H1 (cell line): ENCODE measurements at regions not wholly inside any gene's neighbourhood (a gene's known extent, or its start where the extent isn't known, plus 50 kb on each side); places are given as distances from the start of the nearest gene placed in this dataset.

Source experiments
- CTCF ChIA-PET: fragments of 300-600 bp; sonication (Branson Sonifier 250); formaldehyde crosslinking; loops from one replicate; lab custom pipeline; 2021; ENCODE audit not compliant: partially characterized antibody; lab: Charles Lee
- POLR2A ChIA-PET: fragments of 300-600 bp; sonication (Branson Sonifier 250); formaldehyde crosslinking; loops from one replicate; lab custom pipeline; 2021; ENCODE audit warnings: inconsistent platforms; ENCODE audit not compliant: partially characterized antibody; lab: Charles Lee
- DNase-seq, 2 experiments: peaks; one replicate each; pipeline versions ENCODE4 v3.0.0 to v3.0.0-alpha.2; 2010 to 2022; ENCODE audit warnings: low spot score in 2 of 2, low read depth in 1 of 2, mixed read lengths in 1 of 2
- FAIRE-seq: peaks from 2 replicates; lab custom pipeline; 2011; peaks lifted over from hg19 to GRCh38; lab: Jason Lieb, UNC
- H2AFZ ChIP-seq: 2 replicates; pipeline ENCODE4 v1.8.1; 2012; ENCODE audit warnings: low read length, inconsistent platforms
- H2AK5ac ChIP-seq: 2 replicates; pipeline ENCODE4 v1.6.1; 2013; ENCODE audit warnings: low read depth, low read length
- H2BK120ac ChIP-seq: replicated peaks from 2 replicates; pipeline ENCODE3; 2013; ENCODE audit warnings: low read depth, low read length, inconsistent platforms
- H2BK12ac ChIP-seq: 2 replicates; pipeline ENCODE4 v1.6.1; 2013; ENCODE audit warnings: low read depth, low read length
- H2BK15ac ChIP-seq: 2 replicates; pipeline ENCODE4 v1.6.1; 2013; ENCODE audit warnings: low read length
- H2BK20ac ChIP-seq: 2 replicates; pipeline ENCODE4 v1.6.1; 2013; ENCODE audit warnings: low read length
- H2BK5ac ChIP-seq: 2 replicates; pipeline ENCODE4 v1.6.1; 2013; ENCODE audit warnings: low read depth, low read length
- H3K14ac ChIP-seq: 2 replicates; pipeline ENCODE4 v1.6.1; 2013; ENCODE audit warnings: inconsistent platforms; ENCODE audit not compliant: insufficient read length
- H3K18ac ChIP-seq: 2 replicates; pipeline ENCODE4 v1.6.1; 2013; ENCODE audit warnings: low read length; ENCODE audit errors: extremely low read depth
- H3K23ac ChIP-seq: 2 replicates; pipeline ENCODE4 v1.6.1; 2013; ENCODE audit warnings: inconsistent platforms; ENCODE audit not compliant: insufficient read length
- H3K23me2 ChIP-seq: 2 replicates; pipeline ENCODE4 v1.6.1; 2013; ENCODE audit warnings: low read depth, low read length
- H3K27ac ChIP-seq: 2 replicates; pipeline ENCODE4 v1.6.1; 2011; ENCODE audit warnings: low read depth, low read length, inconsistent platforms
- H3K27me3 ChIP-seq, 4 experiments: replicated peaks in 1 of 4; 1 replicate in 1 of 4; 2 replicates in 3 of 4; pipeline versions ENCODE4 v1.6.1 to v1.8.1; 2011 to 2013; ENCODE audit warnings: low read length in 3 of 4, mild to moderate bottlenecking in 3 of 4, inconsistent platforms in 2 of 4, mixed read lengths in 2 of 4, moderate library complexity in 1 of 4; ENCODE audit not compliant: control insufficient read depth in 3 of 4, insufficient read depth in 3 of 4; ENCODE audit errors: extremely low read depth in 1 of 4
- H3K36me3 ChIP-seq, 4 experiments: 2 replicates each; pipeline versions ENCODE4 v1.6.1 to v1.8.1; 2011 to 2013; ENCODE audit warnings: mild to moderate bottlenecking in 4 of 4, low read length in 3 of 4, moderate library complexity in 2 of 4, control low read depth in 1 of 4, inconsistent platforms in 1 of 4; ENCODE audit not compliant: insufficient read depth in 4 of 4, control insufficient read depth in 2 of 4
- H3K4ac ChIP-seq: replicated peaks from 2 replicates; pipeline ENCODE3; 2013; ENCODE audit warnings: low read length, low read depth, mixed read lengths, inconsistent platforms; ENCODE audit not compliant: insufficient read length
- H3K4me1 ChIP-seq, 4 experiments: replicated peaks in 1 of 4; 1 replicate in 1 of 4; 2 replicates in 3 of 4; pipeline versions ENCODE4 v1.6.1 to v1.8.1; 2011 to 2013; ENCODE audit warnings: low read length in 3 of 4, inconsistent platforms in 2 of 4, mixed read lengths in 1 of 4; ENCODE audit not compliant: insufficient read depth in 4 of 4, control insufficient read depth in 3 of 4
- H3K4me2 ChIP-seq, 2 experiments: 2 replicates each; pipeline versions ENCODE4 v1.6.1 to v1.8.1; 2011 to 2013; ENCODE audit warnings: low read depth in 2 of 2, low read length in 2 of 2, control low read depth in 1 of 2, inconsistent platforms in 1 of 2, mild to moderate bottlenecking in 1 of 2; ENCODE audit not compliant: insufficient read depth in 1 of 2
- H3K4me3 ChIP-seq, 4 experiments: fragments of 200-600, 300-600 bp in 1 of 4; sonication (generic), shearing (Covaris generic), sonication (Bioruptor Twin) in 1 of 4; 2 replicates each; pipeline versions ENCODE4 v1.5.1 to v1.8.1; 2011 to 2016; ENCODE audit warnings: low read length in 4 of 4, low read depth in 3 of 4, control low read depth in 2 of 4, inconsistent platforms in 2 of 4, mild to moderate bottlenecking in 2 of 4, mixed read lengths in 1 of 4, moderate library complexity in 1 of 4; ENCODE audit not compliant: insufficient read depth in 2 of 4; ENCODE audit errors: extremely low read depth in 1 of 4
- H3K56ac ChIP-seq: replicated peaks from 2 replicates; pipeline ENCODE3; 2013; ENCODE audit warnings: low read depth, mild to moderate bottlenecking, mixed read lengths, low read length, inconsistent platforms; ENCODE audit not compliant: insufficient read length
- H3K79me1 ChIP-seq: 2 replicates; pipeline ENCODE4 v1.6.1; 2013; ENCODE audit warnings: low read depth, low read length, control low read depth
- H3K79me2 ChIP-seq, 2 experiments: 2 replicates each; pipeline versions ENCODE4 v1.6.1 to v1.8.1; 2012 to 2013; ENCODE audit warnings: low read length in 2 of 2, mild to moderate bottlenecking in 2 of 2, inconsistent platforms in 1 of 2; ENCODE audit not compliant: insufficient read depth in 2 of 2, control insufficient read depth in 1 of 2
- H3K9ac ChIP-seq, 4 experiments: replicated peaks in 1 of 4; 1 replicate in 1 of 4; 2 replicates in 3 of 4; pipeline versions ENCODE4 v1.6.1 to v1.8.1; 2011 to 2013; ENCODE audit warnings: low read depth in 3 of 4, low read length in 3 of 4, control low read depth in 2 of 4, mild to moderate bottlenecking in 2 of 4, moderate library complexity in 2 of 4, inconsistent platforms in 1 of 4; ENCODE audit errors: extremely low read depth in 1 of 4
- H3K9me3 ChIP-seq, 2 experiments: 2 replicates each; pipeline versions ENCODE4 v1.6.1 to v1.8.1; 2012 to 2013; ENCODE audit warnings: mild to moderate bottlenecking in 2 of 2, moderate library complexity in 2 of 2, control low read depth in 1 of 2, inconsistent platforms in 1 of 2, low read depth in 1 of 2, low read length in 1 of 2, mixed read lengths in 1 of 2; ENCODE audit not compliant: insufficient read depth in 2 of 2
- H4K20me1 ChIP-seq, 2 experiments: replicated peaks in 1 of 2; 2 replicates each; pipeline versions ENCODE3 to v1.8.1; 2011 to 2013; ENCODE audit warnings: inconsistent platforms in 2 of 2, low read length in 2 of 2, mild to moderate bottlenecking in 1 of 2; ENCODE audit not compliant: insufficient read depth in 2 of 2, control insufficient read depth in 1 of 2
- H4K5ac ChIP-seq: 2 replicates; pipeline ENCODE4 v1.6.1; 2013; ENCODE audit warnings: low read length, low read depth, mixed read lengths, inconsistent platforms; ENCODE audit not compliant: insufficient read length
- H4K8ac ChIP-seq: 2 replicates; pipeline ENCODE4 v1.8.0; 2013; ENCODE audit warnings: mild to moderate bottlenecking, moderate library complexity, low read length, inconsistent platforms; ENCODE audit not compliant: insufficient read depth; ENCODE audit errors: extremely low read depth
- H4K91ac ChIP-seq: replicated peaks from 2 replicates; pipeline ENCODE3; 2013; ENCODE audit warnings: low read length, mixed read lengths, inconsistent platforms; ENCODE audit not compliant: insufficient read length
- BRCA1 ChIP-seq: IDR thresholded peaks from 2 replicates; pipeline ENCODE4 v1.6.1; 2012; ENCODE audit warnings: low read depth, low read length, improper control_type of control experiment
- CBX5 ChIP-seq: fragments of 300-800, 300-1000 bp; sonication (generic); IDR thresholded peaks from 2 replicates; pipeline ENCODE4 v1.7.1; 2016; ENCODE audit warnings: antibody characterized with exemption, low read length, low read depth
- CBX8 ChIP-seq: fragments of 300-800, 300-1000 bp; sonication (generic); IDR thresholded peaks from 2 replicates; pipeline ENCODE4 v1.7.1; 2016; ENCODE audit warnings: low read depth, low read length, borderline replicate concordance
- CHD1 ChIP-seq: IDR thresholded peaks from 2 replicates; pipeline ENCODE4 v1.6.1; 2012; ENCODE audit warnings: low read depth, low read length, improper control_type of control experiment
- CHD2 ChIP-seq: IDR thresholded peaks from 2 replicates; pipeline ENCODE4 v1.6.1; 2012; ENCODE audit warnings: low read length, improper control_type of control experiment
- CREB1 ChIP-seq: IDR thresholded peaks from 2 replicates; pipeline ENCODE4 v1.6.1; 2012; ENCODE audit warnings: inconsistent platforms
- CTBP2 ChIP-seq: IDR thresholded peaks from 2 replicates; pipeline ENCODE4 v1.7.0; 2011; ENCODE audit warnings: borderline replicate concordance, mild to moderate bottlenecking, moderate library complexity, mixed read lengths, low read length; ENCODE audit not compliant: insufficient read depth, insufficient read length
- KDM1A ChIP-seq: fragments of 200-600, 300-600 bp; sonication (generic); IDR thresholded peaks from 2 replicates; pipeline ENCODE4 v1.7.1; 2016; ENCODE audit warnings: mild to moderate bottlenecking, low read length, borderline replicate concordance
- NRF1 ChIP-seq: IDR thresholded peaks from 2 replicates; pipeline ENCODE4 v1.6.1; 2011; ENCODE audit warnings: mild to moderate bottlenecking, low read depth, low read length, improper control_type of control experiment
- PHF8 ChIP-seq: fragments of 200-600 bp; sonication (generic); conservative IDR thresholded peaks from 2 replicates; pipeline ENCODE4 v1.7.1; 2012; ENCODE audit warnings: low read depth, mild to moderate bottlenecking, inconsistent platforms, low read length, moderate library complexity
- POU5F1 ChIP-seq: IDR thresholded peaks from 2 replicates; pipeline ENCODE4 v1.6.1; 2011; ENCODE audit warnings: low read depth, mild to moderate bottlenecking, low read length, moderate library complexity
- RBBP5 ChIP-seq: IDR thresholded peaks from 2 replicates; pipeline ENCODE4 v1.7.1; 2012; ENCODE audit warnings: low read depth, mild to moderate bottlenecking, inconsistent platforms, low read length, moderate library complexity, borderline replicate concordance
- RFX5 ChIP-seq: IDR thresholded peaks from 2 replicates; pipeline ENCODE4 v1.6.1; 2011; ENCODE audit warnings: low read depth, low read length, improper control_type of control experiment, borderline replicate concordance
- RXRA ChIP-seq: IDR thresholded peaks from 2 replicates; pipeline ENCODE4 v1.6.1; 2011; ENCODE audit warnings: low read depth, mild to moderate bottlenecking, low read length, moderate library complexity; ENCODE audit not compliant: insufficient read depth
- SUZ12 ChIP-seq: fragments of 200-600 bp; sonication (generic); IDR thresholded peaks from 2 replicates; pipeline ENCODE4 v1.6.1; 2012; ENCODE audit warnings: mild to moderate bottlenecking, inconsistent platforms, low read length, moderate library complexity, mixed read lengths
- TCF12 ChIP-seq: IDR thresholded peaks from 2 replicates; pipeline ENCODE4 v1.6.1; 2011; ENCODE audit warnings: low read depth, mild to moderate bottlenecking, low read length
- ZNF274 ChIP-seq: IDR thresholded peaks from 2 replicates; pipeline ENCODE4 v1.7.0; 2012; ENCODE audit warnings: low read length, borderline replicate concordance; ENCODE audit errors: extremely low read depth
- WGBS, 2 experiments: shearing (Covaris generic) in 1 of 2; methylation state at CpG; one replicate each; pipeline versions ENCODE4 v1.1.6 to v1.1.7; 2013 to 2015; ENCODE audit warnings: low lambda C conversion rate in 2 of 2, mixed read lengths in 2 of 2, inconsistent platforms in 1 of 2, low coverage in 1 of 2, missing lambda C conversion rate in 1 of 2; ENCODE audit not compliant: insufficient replicate concordance in 2 of 2, insufficient coverage in 1 of 2, insufficient read length in 1 of 2; ENCODE audit errors: extremely low coverage in 1 of 2, missing lambda C conversion rate in 1 of 2; 5-methylcytosine and 5-hydroxymethylcytosine counted together

DNA sequence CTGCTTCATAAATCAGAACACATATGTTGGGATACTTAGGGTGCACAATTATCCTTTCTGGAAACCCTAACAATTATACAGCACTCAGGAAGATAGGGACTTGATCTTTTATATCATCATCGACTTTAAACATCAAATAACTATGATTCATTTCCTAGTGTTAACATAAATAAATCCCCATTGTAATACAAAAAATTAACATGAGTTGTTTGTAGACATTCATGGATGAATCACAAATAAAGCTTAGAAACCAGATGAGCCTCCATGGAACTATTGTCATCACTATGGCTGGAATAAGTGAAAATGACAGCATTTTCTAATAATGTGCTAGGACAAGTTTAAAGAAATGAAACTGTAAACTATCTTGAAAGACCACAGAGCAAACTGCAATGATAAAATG, 821.7 kb downstream of the GATA3 start:
- 91% methylated on average over 1 of the region's 1 CpG; no CpG with 5 or more reads in 1 of the 2 experiments for WGBS, 2 experiments
- POLR2A ChIA-PET, result no interaction called here
- H3K23ac ChIP-seq, result no peak overlapping the region
- TF ChIP-seq CTBP2 (no peak), RBBP5 (no peak), CBX5 (no peak), POU5F1 (no peak), CHD2 (no peak), NRF1 (no peak), CBX8 (no peak), RXRA (no peak), ZNF274 (no peak), BRCA1 (no peak), KDM1A (no peak), CREB1 (no peak), TCF12 (no peak), RFX5 (no peak), SUZ12 (no peak), PHF8 (no peak), CHD1 (no peak)

More for the DNA sequence above, 821.7 kb downstream of the GATA3 start:
- Histone ChIP-seq H4K8ac (no peak overlapping the region), H2BK20ac (no peak overlapping the region), H4K91ac (no peak overlapping the region), H4K5ac (no peak overlapping the region), H4K20me1 (no peaks in the 10 kb centered on the region), H3K27ac (no peak overlapping the region), H3K4me3 (no peak overlapping the region), H3K4me1 (no peaks in the 10 kb centered on the region), H3K9me3 (no peaks in the 10 kb centered on the region), H2BK120ac (no peak overlapping the region), H3K79me1 (no peaks in the 10 kb centered on the region), H3K18ac (no peak overlapping the region), H2AFZ (no peak overlapping the region), H3K36me3 (no peaks in the 10 kb centered on the region), H3K79me2 (no peaks in the 10 kb centered on the region), H2BK5ac (no peak overlapping the region), H3K14ac (no peak overlapping the region), H3K4ac (no peak overlapping the region), H3K27me3 (no peaks in the 10 kb centered on the region; a peak in 1 of 7 replicates), H2AK5ac (no peak overlapping the region), H3K4me2 (no peak overlapping the region), H2BK15ac (no peak overlapping the region), H3K56ac (no peak overlapping the region), H3K23me2 (no peaks in the 10 kb centered on the region), H2BK12ac (no peak overlapping the region), H3K9ac (no peak overlapping the region)
- FAIRE-seq (no peak), DNase-seq (no peak)
- CTCF ChIA-PET, result no interaction called here
